HEK293T (cell line): ENCODE measurements at regions not wholly inside any gene's neighbourhood (a gene's known extent, or its start where the extent isn't known, plus 50 kb on each side); places are given as distances from the start of the nearest gene placed in this dataset.

Experiments used
- ARNT ChIP-seq: fragments of 450-650 bp; IDR thresholded peaks from 2 replicates; pipeline ENCODE4 v1.6.1; 2017; ENCODE audit warnings: mild to moderate bottlenecking
- BHLHE40 ChIP-seq: fragments of 450-650 bp; IDR thresholded peaks from 2 replicates; pipeline ENCODE4 v1.6.1; 2016; ENCODE audit warnings: mild to moderate bottlenecking, moderate library complexity, borderline replicate concordance
- CTBP1 ChIP-seq: fragments of 450-650 bp; IDR thresholded peaks from 2 replicates; pipeline ENCODE4 v1.6.1; 2016; ENCODE audit warnings: borderline replicate concordance
- PKNOX1 ChIP-seq: fragments of 450-650 bp; IDR thresholded peaks from 2 replicates; pipeline ENCODE4 v1.6.1; 2016
- SUZ12 ChIP-seq: fragments of 450-650 bp; IDR thresholded peaks from 2 replicates; pipeline ENCODE4 v1.6.1; 2016; ENCODE audit warnings: mild to moderate bottlenecking
- ZNF384 ChIP-seq: fragments of 450-650 bp; IDR thresholded peaks from 2 replicates; pipeline ENCODE4 v1.6.1; 2016

GRCh38 chr16:22685459-22685830 is 128.5 kb upstream of the HS3ST2 start:
- TF ChIP-seq CTBP1 (no peak), BHLHE40 (no peak), ZNF384 (no peak), PKNOX1 (no peak), SUZ12 (no peak), ARNT (no peak)
